A673 (cell line): ENCODE measurements at regions not wholly inside any gene's neighbourhood (a gene's known extent, or its start where the extent isn't known, plus 50 kb on each side); places are given as distances from the start of the nearest gene placed in this dataset.

Experiments
- CTCF ChIP-seq: fragments of 300-800, 200-600 bp; sonication (generic); conservative IDR thresholded peaks from 2 replicates; pipeline ENCODE4 v1.5.1; 2017; ENCODE audit warnings: low read depth, mild to moderate bottlenecking, antibody characterized with exemption, low read length, moderate library complexity, mixed read lengths
- EZH2 ChIP-seq: fragments of 200-600 bp; sonication (generic); IDR thresholded peaks from 2 replicates; pipeline ENCODE4 v1.6.1; 2017; ENCODE audit warnings: borderline replicate concordance, low read depth, mild to moderate bottlenecking, mixed read lengths, antibody characterized with exemption, low read length; ENCODE audit not compliant: poor library complexity, severe bottlenecking

GRCh38 chr5:125100951-125101350 is 354.5 kb upstream of the ZNF608 start:
- TF ChIP-seq CTCF (no peak), EZH2 (no peak)
